Suprapubic skin (tissue), 4 donors: ENCODE measurements at regions not wholly inside any gene's neighbourhood (a gene's known extent, or its start where the extent isn't known, plus 50 kb on each side); places are given as distances from the start of the nearest gene placed in this dataset.

Source experiments
- EP300 ChIP-seq: sonication (generic); formaldehyde crosslinking; IDR thresholded peaks from one replicate; pipeline ENCODE4 v1.6.1; 2017; ENCODE audit warnings: antibody characterized with exemption
- POLR2A ChIP-seq, 2 donors: fragments of 450-650 bp; IDR thresholded peaks; one replicate each; pipeline ENCODE4 v1.6.1; 2017; ENCODE audit warnings: antibody characterized with exemption in 2 of 2, mild to moderate bottlenecking in 2 of 2, moderate library complexity in 2 of 2
- POLR2AphosphoS5 ChIP-seq, 3 donors: sonication (generic); formaldehyde crosslinking; IDR thresholded peaks; one replicate each; pipeline ENCODE4 v1.6.1; 2017; ENCODE audit warnings: antibody characterized with exemption in 3 of 3
- TF ChIP-seq, protein P1 (sequence below), 2 donors: fragments of 200-600 bp in 1 of 2; fragments of 450-650 bp in 1 of 2; sonication (generic) in 1 of 2; IDR thresholded peaks; one replicate each; pipeline ENCODE4 v1.5.1; 2016 to 2019; ENCODE audit warnings: antibody characterized with exemption in 2 of 2, mild to moderate bottlenecking in 1 of 2, moderate library complexity in 1 of 2

DNA sequence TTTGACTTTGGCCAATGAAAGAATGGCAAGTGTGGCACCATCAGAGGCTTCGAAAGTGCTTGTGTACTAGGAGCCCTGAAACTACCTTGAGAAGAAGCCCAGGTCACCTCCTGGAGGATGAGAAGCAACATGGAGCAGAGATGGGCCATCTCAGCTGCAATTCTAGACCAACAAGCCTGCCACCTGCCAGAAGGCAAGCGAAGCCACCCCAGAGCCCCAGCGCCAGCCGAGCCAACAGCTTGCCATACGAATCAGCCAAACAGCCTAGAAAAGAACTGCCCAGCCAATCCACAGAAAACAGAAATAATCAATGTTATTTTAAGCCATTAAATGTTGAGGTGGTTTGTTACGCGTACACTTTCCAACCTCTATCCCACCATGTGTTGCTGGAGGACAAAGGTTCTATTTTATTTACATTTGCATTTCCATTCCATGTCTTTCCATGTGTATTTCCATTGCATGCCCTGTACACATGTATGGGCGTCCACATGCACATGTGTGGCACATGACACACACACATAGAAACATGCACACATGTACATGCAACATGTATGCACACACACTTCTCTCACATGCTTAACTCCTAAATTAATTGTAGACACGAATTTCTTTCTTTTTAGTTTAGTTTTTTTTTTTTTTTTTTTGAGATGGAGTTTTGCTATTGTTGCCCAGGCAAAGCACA, 144.3 kb upstream of the TNRC6C start:
- TF ChIP-seq, protein P1, sequence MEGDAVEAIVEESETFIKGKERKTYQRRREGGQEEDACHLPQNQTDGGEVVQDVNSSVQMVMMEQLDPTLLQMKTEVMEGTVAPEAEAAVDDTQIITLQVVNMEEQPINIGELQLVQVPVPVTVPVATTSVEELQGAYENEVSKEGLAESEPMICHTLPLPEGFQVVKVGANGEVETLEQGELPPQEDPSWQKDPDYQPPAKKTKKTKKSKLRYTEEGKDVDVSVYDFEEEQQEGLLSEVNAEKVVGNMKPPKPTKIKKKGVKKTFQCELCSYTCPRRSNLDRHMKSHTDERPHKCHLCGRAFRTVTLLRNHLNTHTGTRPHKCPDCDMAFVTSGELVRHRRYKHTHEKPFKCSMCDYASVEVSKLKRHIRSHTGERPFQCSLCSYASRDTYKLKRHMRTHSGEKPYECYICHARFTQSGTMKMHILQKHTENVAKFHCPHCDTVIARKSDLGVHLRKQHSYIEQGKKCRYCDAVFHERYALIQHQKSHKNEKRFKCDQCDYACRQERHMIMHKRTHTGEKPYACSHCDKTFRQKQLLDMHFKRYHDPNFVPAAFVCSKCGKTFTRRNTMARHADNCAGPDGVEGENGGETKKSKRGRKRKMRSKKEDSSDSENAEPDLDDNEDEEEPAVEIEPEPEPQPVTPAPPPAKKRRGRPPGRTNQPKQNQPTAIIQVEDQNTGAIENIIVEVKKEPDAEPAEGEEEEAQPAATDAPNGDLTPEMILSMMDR (IDR thresholded peaks at IDR 0.05): no peak
- TF ChIP-seq POLR2A (IDR thresholded peaks at IDR 0.05): no peak
- no peak for TF ChIP-seq POLR2AphosphoS5 (IDR thresholded peaks at IDR 0.05)
- no peak for TF ChIP-seq EP300
